22Rv1 (cell line): ENCODE measurements at regions not wholly inside any gene's neighbourhood (a gene's known extent, or its start where the extent isn't known, plus 50 kb on each side); places are given as distances from the start of the nearest gene placed in this dataset.

Source experiments
- H3K27ac ChIP-seq: fragments of 450-650 bp; 2 replicates; pipeline ENCODE4 v1.5.1; 2017
- CTCF ChIP-seq: fragments of 450-650 bp; IDR thresholded peaks from 2 replicates; pipeline ENCODE4 v1.5.1; 2017; ENCODE audit warnings: mild to moderate bottlenecking
- ZFX ChIP-seq: fragments of 450-650 bp; IDR thresholded peaks from 2 replicates; pipeline ENCODE4 v1.6.1; 2017; ENCODE audit warnings: antibody characterized with exemption, borderline replicate concordance

GRCh38 chr6:20036141-20036677, 176.1 kb downstream of the MBOAT1 start:
- H3K27ac ChIP-seq, result no peak overlapping the region
- no peak for TF ChIP-seq CTCF
- TF ChIP-seq ZFX, result no peak

GRCh38 chr6:20038410-20039204, 173.7 kb downstream of the MBOAT1 start:
- no peak for TF ChIP-seq CTCF

GRCh38 chr6:20044883-20045282, 167.4 kb downstream of the MBOAT1 start:
- TF ChIP-seq CTCF (no peak), ZFX (no peak)
- no peak overlapping the region for H3K27ac ChIP-seq

More at GRCh38 chr6:20038410-20039204, 173.7 kb downstream of the MBOAT1 start:
- no peak overlapping the region for H3K27ac ChIP-seq
